CD4-positive, alpha-beta T cell (primary cell): ENCODE measurements at regions not wholly inside any gene's neighbourhood (a gene's known extent, or its start where the extent isn't known, plus 50 kb on each side); places are given as distances from the start of the nearest gene placed in this dataset.

Experiments used
- ATAC-seq: fragments of 200-7000 bp; cut with Tn5 transposase; one replicate; pipeline ENCODE4 v1.10.0; 2022; ENCODE audit warnings: mild to moderate bottlenecking; ENCODE audit not compliant: poor library complexity
- CTCF ChIA-PET: fragments of 350-600 bp; sonication (Branson Sonifier 250); formaldehyde crosslinking; loops from one replicate; lab custom pipeline; 2021; ENCODE audit warnings: antibody characterized with exemption, inconsistent platforms; lab: Charles Lee
- POLR2A ChIA-PET: fragments of 350-600 bp; sonication (Branson Sonifier 250); formaldehyde crosslinking; loops from one replicate; lab custom pipeline; 2021; ENCODE audit warnings: antibody characterized with exemption, inconsistent platforms; lab: Charles Lee
- DNase-seq, 14 experiments: peaks; one replicate each; pipeline ENCODE4 v3.0.0-alpha.2; 2013 to 2020; ENCODE audit warnings: mixed read lengths in 2 of 14
- H3K27ac ChIP-seq, 2 donors: one replicate each; pipeline versions ENCODE4 v1.5.1 to v1.7.0; 2013; ENCODE audit warnings: low read length in 2 of 2, low read depth in 1 of 2, mild to moderate bottlenecking in 1 of 2
- H3K27me3 ChIP-seq, 2 experiments: 1 replicate in 1 of 2; 2 replicates in 1 of 2; pipeline versions ENCODE4 v1.6.1 to v1.7.0; 2013; ENCODE audit warnings: low read length in 2 of 2, control low read depth in 1 of 2, mild to moderate bottlenecking in 1 of 2, moderate library complexity in 1 of 2; ENCODE audit not compliant: insufficient read depth in 2 of 2, control insufficient read depth in 1 of 2
- H3K36me3 ChIP-seq: one replicate; pipeline ENCODE4 v1.6.1; 2013; ENCODE audit warnings: low read length, control low read depth; ENCODE audit not compliant: insufficient read depth
- H3K4me1 ChIP-seq: one replicate; pipeline ENCODE4 v1.6.1; 2013; ENCODE audit warnings: low read length, control low read depth; ENCODE audit not compliant: insufficient read depth
- H3K4me3 ChIP-seq: one replicate; pipeline ENCODE4 v1.5.1; 2013; ENCODE audit warnings: mild to moderate bottlenecking, low read length, moderate library complexity
- H3K9me3 ChIP-seq, 2 experiments: 1 replicate in 1 of 2; 2 replicates in 1 of 2; pipeline versions ENCODE4 v1.6.1 to v1.7.0; 2013; ENCODE audit warnings: low read length in 2 of 2, mild to moderate bottlenecking in 2 of 2, control low read depth in 1 of 2, moderate library complexity in 1 of 2; ENCODE audit not compliant: control insufficient read depth in 1 of 2, insufficient read depth in 1 of 2
- H3K27ac Mint-ChIP-seq: one replicate; pipeline ENCODE4 v1.8.0; 2020; ENCODE audit warnings: mixed read lengths
- H3K27me3 Mint-ChIP-seq: one replicate; pipeline ENCODE4 v1.8.0; 2021; ENCODE audit warnings: mixed read lengths
- H3K36me3 Mint-ChIP-seq: one replicate; pipeline ENCODE4 v1.8.0; 2021; ENCODE audit warnings: low read depth, mixed read lengths
- H3K4me1 Mint-ChIP-seq: one replicate; pipeline ENCODE4 v1.8.0; 2021; ENCODE audit warnings: low read depth, mixed read lengths
- H3K4me3 Mint-ChIP-seq: one replicate; pipeline ENCODE4 v1.8.0; 2020; ENCODE audit warnings: mild to moderate bottlenecking, mixed read lengths
- H3K9me3 Mint-ChIP-seq: one replicate; pipeline ENCODE4 v1.8.0; 2020; ENCODE audit warnings: mixed read lengths
- intact Hi-C, 2 experiments: fragments of 100-400 bp; cut with DNase I in 1 of 2; cut with micrococcal nuclease in 1 of 2; formaldehyde crosslinking; loops; one replicate each; pipeline versions ENCODE4 v1.15.1 to v1.9.0; 2023 to 2025; cut with DNase I, micrococcal nuclease
- TF ChIP-seq, protein P1 (sequence below): fragments of 200-600 bp; IDR thresholded peaks from one replicate; pipeline ENCODE4 v1.8.0; 2022; ENCODE audit warnings: antibody characterized with exemption, mild to moderate bottlenecking

DNA sequence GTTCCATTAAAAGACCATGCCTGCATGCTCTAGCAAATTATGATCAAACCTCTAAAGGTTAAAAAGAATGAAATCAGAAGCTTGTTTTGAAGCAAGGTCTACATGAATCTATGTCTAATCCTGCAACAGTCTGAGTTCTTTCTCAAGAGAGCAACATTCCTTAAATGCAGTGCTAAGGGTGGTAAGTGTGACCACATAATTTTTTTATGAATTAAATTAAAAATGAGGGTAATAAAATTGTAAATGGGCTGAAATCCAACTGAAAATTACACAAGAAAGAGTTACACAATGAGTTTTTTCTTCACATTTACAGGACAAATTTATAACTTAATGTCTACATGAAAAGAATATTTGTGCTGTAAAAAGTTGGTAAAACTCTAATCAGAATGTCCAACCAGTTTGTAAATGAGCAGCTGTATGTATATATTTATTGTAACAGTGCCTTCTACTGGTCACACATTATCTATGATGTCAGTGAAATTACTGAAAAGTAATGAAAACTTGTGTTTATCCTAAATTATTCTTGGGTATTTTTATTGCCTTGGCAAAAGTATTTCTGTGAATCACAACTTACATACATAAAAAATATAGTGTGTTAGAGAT, 336.3 kb upstream of the PITX2 start:
- no peak overlapping the region for H3K27ac ChIP-seq
- Mint-ChIP-seq H3K27me3 (no peaks in the 10 kb centered on the region), H3K4me3 (no peak overlapping the region), H3K27ac (no peak overlapping the region), H3K9me3 (no peaks in the 10 kb centered on the region), H3K4me1 (no peaks in the 10 kb centered on the region), H3K36me3 (no peaks in the 10 kb centered on the region)
- DNase-seq (no peak), ATAC-seq (no peak)
- H3K9me3 ChIP-seq: no peaks in the 10 kb centered on the region
- intact Hi-C loops: no loop called here
- H3K36me3 ChIP-seq: no peaks in the 10 kb centered on the region
- ChIA-PET POLR2A (no interaction called here), CTCF (no interaction called here)
- TF ChIP-seq, protein P1, sequence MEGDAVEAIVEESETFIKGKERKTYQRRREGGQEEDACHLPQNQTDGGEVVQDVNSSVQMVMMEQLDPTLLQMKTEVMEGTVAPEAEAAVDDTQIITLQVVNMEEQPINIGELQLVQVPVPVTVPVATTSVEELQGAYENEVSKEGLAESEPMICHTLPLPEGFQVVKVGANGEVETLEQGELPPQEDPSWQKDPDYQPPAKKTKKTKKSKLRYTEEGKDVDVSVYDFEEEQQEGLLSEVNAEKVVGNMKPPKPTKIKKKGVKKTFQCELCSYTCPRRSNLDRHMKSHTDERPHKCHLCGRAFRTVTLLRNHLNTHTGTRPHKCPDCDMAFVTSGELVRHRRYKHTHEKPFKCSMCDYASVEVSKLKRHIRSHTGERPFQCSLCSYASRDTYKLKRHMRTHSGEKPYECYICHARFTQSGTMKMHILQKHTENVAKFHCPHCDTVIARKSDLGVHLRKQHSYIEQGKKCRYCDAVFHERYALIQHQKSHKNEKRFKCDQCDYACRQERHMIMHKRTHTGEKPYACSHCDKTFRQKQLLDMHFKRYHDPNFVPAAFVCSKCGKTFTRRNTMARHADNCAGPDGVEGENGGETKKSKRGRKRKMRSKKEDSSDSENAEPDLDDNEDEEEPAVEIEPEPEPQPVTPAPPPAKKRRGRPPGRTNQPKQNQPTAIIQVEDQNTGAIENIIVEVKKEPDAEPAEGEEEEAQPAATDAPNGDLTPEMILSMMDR: no peak
- no peaks in the 10 kb centered on the region for H3K4me1 ChIP-seq
- H3K27me3 ChIP-seq: no peaks in the 10 kb centered on the region
- H3K4me3 ChIP-seq: no peak overlapping the region

DNA sequence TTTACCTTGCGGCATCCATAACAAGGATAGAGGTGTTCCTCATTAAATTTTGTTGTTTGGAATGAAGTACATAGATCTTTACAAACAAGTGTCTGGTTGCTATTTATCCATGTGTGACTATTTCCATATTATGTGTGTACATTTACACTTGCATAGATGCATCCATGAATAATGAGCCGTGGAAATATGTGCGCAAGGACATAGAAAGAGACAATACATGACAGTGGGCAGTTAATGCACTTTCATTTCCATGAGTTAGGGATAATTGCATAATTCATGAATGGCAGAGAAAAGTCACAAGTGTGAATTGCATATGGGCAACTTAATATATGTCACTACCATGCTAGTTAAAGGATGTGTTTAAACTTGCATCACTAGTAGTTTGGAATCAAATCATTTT, 338.2 kb upstream of the PITX2 start:
- ATAC-seq (no peak), DNase-seq (no peak)
- Histone ChIP-seq H3K27me3 (no peaks in the 10 kb centered on the region), H3K36me3 (no peaks in the 10 kb centered on the region), H3K4me1 (no peaks in the 10 kb centered on the region), H3K27ac (no peak overlapping the region), H3K4me3 (no peak overlapping the region), H3K9me3 (no peaks in the 10 kb centered on the region)
- ChIA-PET POLR2A (no interaction called here), CTCF (no interaction called here)
- Mint-ChIP-seq H3K27ac (no peak overlapping the region), H3K4me3 (no peak overlapping the region), H3K4me1 (no peaks in the 10 kb centered on the region), H3K9me3 (no peaks in the 10 kb centered on the region), H3K36me3 (no peaks in the 10 kb centered on the region), H3K27me3 (no peaks in the 10 kb centered on the region)
- intact Hi-C loops: no loop called here
- TF ChIP-seq, protein P1: no peak

DNA sequence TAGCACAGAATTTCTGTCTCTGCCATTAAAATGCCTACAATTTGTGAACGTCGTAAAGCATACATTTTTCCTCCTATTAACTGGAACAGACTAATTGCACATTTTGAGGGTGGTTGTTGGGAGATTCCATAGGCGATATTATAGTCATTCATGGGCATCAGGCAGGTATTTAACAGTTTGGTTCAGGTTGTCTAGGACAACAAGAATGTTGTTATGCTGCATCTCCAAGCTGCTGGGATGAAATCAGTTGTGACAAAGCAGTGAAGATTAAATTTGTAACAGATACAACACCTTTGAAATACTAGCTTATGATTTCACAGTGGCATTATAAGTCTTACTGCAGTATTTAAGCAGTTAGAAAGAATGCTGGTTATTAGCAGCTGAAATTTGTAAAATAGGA, 339.7 kb upstream of the PITX2 start:
- Mint-ChIP-seq H3K4me1 (no peaks in the 10 kb centered on the region), H3K27ac (no peak overlapping the region), H3K27me3 (no peaks in the 10 kb centered on the region), H3K36me3 (no peaks in the 10 kb centered on the region), H3K9me3 (no peaks in the 10 kb centered on the region), H3K4me3 (no peak overlapping the region)
- TF ChIP-seq, protein P1: no peak
- intact Hi-C loops: no loop called here
- DNase-seq: no peak
- Histone ChIP-seq H3K4me1 (no peaks in the 10 kb centered on the region), H3K27ac (no peak overlapping the region), H3K27me3 (no peaks in the 10 kb centered on the region), H3K9me3 (no peaks in the 10 kb centered on the region), H3K4me3 (no peak overlapping the region), H3K36me3 (no peaks in the 10 kb centered on the region)
- ATAC-seq: no peak
- CTCF ChIA-PET: no interaction called here
- POLR2A ChIA-PET: no interaction called here
